Memory B cell (primary cell): ENCODE measurements at regions not wholly inside any gene's neighbourhood (a gene's known extent, or its start where the extent isn't known, plus 50 kb on each side); places are given as distances from the start of the nearest gene placed in this dataset.

Experiments used
- ATAC-seq: fragments of 150-1000 bp; cut with Tn5 transposase; 2 replicates; pipeline ENCODE4 v1.10.0; 2021; ENCODE audit warnings: low read depth, mild to moderate bottlenecking, moderate library complexity
- DNase-seq, 2 donors: peaks; one replicate each; pipeline ENCODE4 v3.0.0; 2022; ENCODE audit warnings: low spot score in 2 of 2
- H3K27ac Mint-ChIP-seq: one replicate; pipeline ENCODE4 v1.8.0; 2022; ENCODE audit warnings: mild to moderate bottlenecking, moderate library complexity, mixed read lengths
- H3K27me3 Mint-ChIP-seq: one replicate; pipeline ENCODE4 v1.8.0; 2022; ENCODE audit warnings: mixed read lengths
- H3K36me3 Mint-ChIP-seq: one replicate; pipeline ENCODE4 v1.8.0; 2022; ENCODE audit warnings: mild to moderate bottlenecking, mixed read lengths
- H3K4me1 Mint-ChIP-seq: one replicate; pipeline ENCODE4 v1.8.0; 2022; ENCODE audit warnings: mixed read lengths
- H3K4me3 Mint-ChIP-seq: one replicate; pipeline ENCODE4 v1.8.0; 2022; ENCODE audit warnings: mild to moderate bottlenecking, moderate library complexity, mixed read lengths
- H3K9me3 Mint-ChIP-seq: one replicate; pipeline ENCODE4 v1.8.0; 2022; ENCODE audit warnings: mixed read lengths

DNA sequence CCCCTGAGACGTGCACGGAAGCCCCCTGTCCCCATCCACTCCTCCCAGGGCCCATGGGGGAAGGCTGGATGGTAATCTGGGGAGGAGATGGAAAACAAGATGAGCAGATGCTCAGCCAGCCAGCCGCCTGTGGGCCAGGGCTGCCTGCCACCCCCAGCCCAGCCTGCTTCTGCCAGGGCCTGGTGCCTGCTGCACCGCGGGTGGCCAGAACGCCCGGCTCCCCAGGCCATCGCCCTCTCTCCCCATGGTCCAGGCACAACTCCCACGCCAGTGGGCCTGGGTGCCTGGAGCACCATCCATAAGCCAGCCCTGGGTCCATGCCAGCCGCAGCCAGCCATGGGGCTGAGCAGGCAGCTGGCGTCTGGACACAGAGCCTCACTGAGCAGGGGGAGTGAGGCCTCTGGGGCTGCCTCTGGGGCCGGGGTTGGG is 57.2 kb upstream of the ELN start:
- peaks cover 2% of the 10 kb centered on the region for H3K9me3 Mint-ChIP-seq
- peaks cover 3% of the 10 kb centered on the region for H3K36me3 Mint-ChIP-seq
- H3K27ac Mint-ChIP-seq: no peak overlapping the region
- H3K4me3 Mint-ChIP-seq: no peak overlapping the region
- no peak for DNase-seq
- peaks cover 13% of the 10 kb centered on the region for H3K27me3 Mint-ChIP-seq
- ATAC-seq: no peak
- peaks cover 11% of the 10 kb centered on the region for H3K4me1 Mint-ChIP-seq

DNA sequence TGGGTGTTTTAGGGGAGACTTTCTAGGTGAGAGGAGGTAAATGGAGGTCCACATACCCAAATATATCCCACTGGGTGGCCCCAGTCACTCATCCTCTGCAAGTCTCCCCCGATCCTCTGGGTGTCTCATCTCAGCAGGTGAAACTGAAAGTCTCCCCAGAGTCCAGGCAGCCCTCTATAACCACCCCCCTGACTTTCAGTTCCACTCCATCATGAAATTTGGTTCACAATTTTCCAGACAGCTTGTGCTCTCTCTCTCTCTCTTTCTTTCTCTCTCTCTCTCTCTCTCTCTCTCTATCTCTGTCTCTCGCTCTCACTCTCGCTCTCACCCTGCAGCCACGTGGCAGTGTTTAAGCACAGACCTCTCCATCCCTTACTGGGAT is 56.7 kb upstream of the ELN start:
- H3K27me3 Mint-ChIP-seq: peaks cover 13% of the 10 kb centered on the region
- H3K4me3 Mint-ChIP-seq: peak overlapping the region; percentile 43
- H3K27ac Mint-ChIP-seq: peak overlapping the region; percentile 49
- ATAC-seq (peak; percentile 82), DNase-seq (no peak)
- peaks cover 3% of the 10 kb centered on the region for H3K36me3 Mint-ChIP-seq
- H3K9me3 Mint-ChIP-seq: peaks cover 2% of the 10 kb centered on the region
- peaks cover 11% of the 10 kb centered on the region for H3K4me1 Mint-ChIP-seq

DNA sequence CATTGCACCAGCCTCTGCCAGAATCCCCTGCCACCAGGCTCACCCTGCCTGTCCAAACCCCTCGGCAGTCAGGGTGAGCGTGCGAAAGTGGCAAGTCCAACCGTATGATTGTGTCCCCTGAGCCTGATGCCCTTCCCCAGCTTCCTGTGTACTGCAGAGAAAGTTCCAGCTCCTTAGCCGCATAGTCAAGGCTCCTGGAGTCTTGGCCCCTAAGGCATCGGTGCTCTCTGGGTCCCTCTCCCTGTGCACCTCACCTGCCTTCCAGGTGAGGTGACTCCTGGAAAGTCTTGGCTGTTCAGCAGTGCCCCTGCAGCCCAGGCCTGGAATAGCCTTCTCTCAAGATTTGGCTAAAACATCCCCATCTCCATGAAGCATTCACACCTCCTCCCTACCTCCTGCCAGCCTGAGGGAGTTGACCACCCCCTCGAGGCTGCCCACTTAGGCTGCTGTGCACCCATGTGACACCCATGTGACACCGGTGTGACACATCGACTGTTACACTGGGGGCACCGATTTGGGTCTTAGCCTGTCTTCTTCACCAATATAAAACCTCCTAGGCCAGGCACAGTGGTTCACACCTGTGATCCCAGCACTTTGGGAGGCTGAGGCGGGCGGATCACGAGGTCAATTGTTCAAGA is 56.1 kb upstream of the ELN start:
- Mint-ChIP-seq H3K4me3 (peak overlapping the region; percentile 43), H3K27ac (peak overlapping the region; percentile 49), H3K9me3 (peaks cover 2% of the 10 kb centered on the region), H3K4me1 (peaks cover 11% of the 10 kb centered on the region), H3K36me3 (peaks cover 3% of the 10 kb centered on the region), H3K27me3 (peaks cover 13% of the 10 kb centered on the region)
- DNase-seq (no peak), ATAC-seq (no peak)

DNA sequence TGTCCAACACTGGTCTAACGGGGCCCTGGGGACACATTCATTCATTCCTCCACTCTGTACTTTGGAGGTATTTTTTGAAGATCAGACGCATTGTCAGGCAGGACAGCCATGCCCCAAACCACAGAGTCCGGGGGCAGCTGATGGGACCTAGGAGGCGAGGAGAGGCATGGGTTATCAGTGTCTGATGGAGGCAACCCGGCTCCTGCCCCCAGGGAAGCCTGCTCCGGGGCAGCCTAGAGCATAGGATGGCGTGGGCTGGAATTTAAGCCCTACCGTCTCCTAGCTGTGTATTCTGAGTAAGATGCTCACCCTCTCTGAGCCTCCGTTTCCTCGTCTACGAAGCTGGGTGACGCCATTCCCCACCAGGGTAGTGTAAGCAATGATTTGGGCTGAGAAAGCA is 55.4 kb upstream of the ELN start:
- Mint-ChIP-seq H3K27me3 (peaks cover 13% of the 10 kb centered on the region), H3K9me3 (peaks cover 2% of the 10 kb centered on the region), H3K36me3 (peaks cover 2% of the 10 kb centered on the region), H3K27ac (no peak overlapping the region), H3K4me3 (no peak overlapping the region), H3K4me1 (peaks cover 11% of the 10 kb centered on the region)
- no peak for ATAC-seq
- DNase-seq: no peak

DNA sequence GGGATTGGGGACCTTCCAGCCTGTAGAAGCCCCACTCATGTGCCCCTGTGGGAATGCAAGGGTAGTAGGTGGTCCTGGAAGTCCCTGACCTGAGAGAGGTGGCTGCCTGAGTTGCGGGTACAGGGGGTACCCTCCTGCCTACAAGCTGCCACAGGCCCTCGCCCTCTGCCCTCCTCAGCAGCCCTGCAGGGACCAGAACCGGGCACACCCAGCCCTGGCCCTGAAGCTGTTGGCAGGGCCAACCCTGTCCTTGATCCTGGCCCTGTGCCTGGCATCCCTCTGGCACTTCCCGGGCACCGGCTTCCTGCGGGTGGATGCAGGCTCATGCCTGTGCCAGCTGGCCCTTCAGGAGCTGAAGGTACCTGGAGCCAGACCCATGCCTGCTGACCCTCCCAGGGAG is 54.9 kb upstream of the ELN start:
- H3K9me3 Mint-ChIP-seq: no peaks in the 10 kb centered on the region
- H3K4me3 Mint-ChIP-seq: no peak overlapping the region
- no peak for ATAC-seq
- H3K27me3 Mint-ChIP-seq: peaks cover 13% of the 10 kb centered on the region
- DNase-seq: no peak
- H3K4me1 Mint-ChIP-seq: peaks cover 9% of the 10 kb centered on the region
- no peaks in the 10 kb centered on the region for H3K36me3 Mint-ChIP-seq
- no peak overlapping the region for H3K27ac Mint-ChIP-seq

DNA sequence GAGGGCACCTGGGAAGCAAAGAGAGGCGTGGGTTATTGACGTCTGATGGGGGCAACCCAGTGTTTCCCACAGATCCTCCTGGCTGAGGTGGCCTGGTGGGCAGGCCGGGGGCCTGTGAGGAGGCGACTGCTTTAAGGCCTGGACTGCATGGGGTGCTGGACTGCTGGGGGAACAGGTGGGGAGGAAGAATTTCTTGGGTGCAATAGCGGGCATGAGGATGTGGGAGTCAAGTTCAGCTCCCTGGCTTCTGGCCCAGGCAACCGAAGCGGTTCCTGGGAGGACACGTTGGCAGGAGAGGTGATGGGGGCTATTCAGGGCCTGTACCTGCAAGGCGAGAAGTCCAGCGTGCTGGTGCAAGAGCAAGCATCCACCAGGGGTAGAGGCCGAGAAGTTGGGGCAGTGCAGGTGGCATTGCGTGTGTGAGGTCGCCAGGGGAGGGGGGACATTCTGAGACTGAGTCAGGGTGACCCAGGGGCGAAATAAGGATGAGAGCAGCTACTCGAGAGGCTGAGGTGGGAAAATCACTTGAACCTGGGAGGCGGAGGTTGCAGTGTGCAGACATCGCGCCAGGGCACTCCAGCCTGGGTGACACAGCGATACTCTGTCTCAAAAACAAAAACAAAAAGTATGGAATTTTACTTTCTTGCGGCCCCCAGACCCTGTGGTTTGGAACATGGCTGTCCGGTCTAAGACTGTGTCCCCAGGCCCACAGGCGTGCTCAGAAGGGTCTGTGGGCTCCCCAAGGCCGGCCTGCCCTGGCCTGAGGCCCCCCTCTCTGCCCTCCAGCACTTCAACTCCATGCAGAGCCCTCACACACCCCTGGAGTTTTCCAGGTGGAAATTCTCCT is 53.6 kb upstream of the ELN start:
- Mint-ChIP-seq H3K4me3 (no peak overlapping the region), H3K27ac (no peak overlapping the region), H3K9me3 (no peaks in the 10 kb centered on the region), H3K36me3 (no peaks in the 10 kb centered on the region), H3K27me3 (peaks cover 13% of the 10 kb centered on the region), H3K4me1 (peaks cover 13% of the 10 kb centered on the region)
- ATAC-seq (no peak), DNase-seq (no peak)

DNA sequence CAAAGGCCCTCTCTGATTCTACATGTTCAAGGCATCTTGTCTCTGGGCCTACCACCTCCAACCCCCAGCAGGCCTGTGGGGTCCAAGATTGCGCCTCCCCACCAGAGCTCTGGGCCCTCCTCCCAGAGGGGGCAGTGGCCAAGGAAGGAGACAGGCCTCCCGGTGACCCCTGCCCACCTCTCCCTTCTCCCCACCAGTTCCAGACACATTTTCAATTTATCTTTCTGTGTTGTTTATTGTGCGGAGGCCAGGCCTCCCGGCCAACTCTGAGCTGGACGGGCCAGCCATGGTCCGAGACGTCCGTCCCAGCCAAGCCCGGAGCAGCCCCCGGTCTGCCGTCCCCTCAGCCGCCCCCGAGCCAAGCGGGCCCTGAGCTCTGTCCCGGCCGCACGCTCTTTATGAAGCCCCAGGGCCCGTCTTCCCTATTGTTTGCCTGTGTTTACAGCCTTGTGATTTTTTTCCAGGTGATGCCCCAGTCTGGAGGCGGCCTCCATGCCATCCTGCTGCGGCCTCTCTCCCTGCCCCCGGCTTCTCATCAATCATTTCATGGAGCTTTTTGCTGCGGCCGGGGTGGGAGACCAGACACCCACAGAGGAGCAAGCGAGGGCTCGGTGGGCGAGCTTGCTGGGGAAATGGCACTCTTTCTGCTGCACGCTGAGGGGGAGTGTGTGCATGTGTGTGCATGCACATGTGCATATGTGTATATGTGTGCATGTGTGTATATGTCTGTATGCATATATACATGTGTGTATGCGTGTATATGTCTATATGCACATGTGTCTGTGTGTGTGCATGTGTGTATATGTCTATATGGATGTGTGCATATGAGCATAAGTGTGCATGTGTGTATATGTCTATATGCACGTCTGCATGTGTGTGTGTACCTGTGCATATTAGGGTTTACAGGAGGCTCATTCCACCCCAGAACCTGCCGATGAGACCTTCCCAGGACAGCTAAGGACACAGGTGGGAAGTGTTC is 52.7 kb upstream of the ELN start:
- Mint-ChIP-seq H3K4me3 (no peak overlapping the region), H3K9me3 (no peaks in the 10 kb centered on the region)

DNA sequence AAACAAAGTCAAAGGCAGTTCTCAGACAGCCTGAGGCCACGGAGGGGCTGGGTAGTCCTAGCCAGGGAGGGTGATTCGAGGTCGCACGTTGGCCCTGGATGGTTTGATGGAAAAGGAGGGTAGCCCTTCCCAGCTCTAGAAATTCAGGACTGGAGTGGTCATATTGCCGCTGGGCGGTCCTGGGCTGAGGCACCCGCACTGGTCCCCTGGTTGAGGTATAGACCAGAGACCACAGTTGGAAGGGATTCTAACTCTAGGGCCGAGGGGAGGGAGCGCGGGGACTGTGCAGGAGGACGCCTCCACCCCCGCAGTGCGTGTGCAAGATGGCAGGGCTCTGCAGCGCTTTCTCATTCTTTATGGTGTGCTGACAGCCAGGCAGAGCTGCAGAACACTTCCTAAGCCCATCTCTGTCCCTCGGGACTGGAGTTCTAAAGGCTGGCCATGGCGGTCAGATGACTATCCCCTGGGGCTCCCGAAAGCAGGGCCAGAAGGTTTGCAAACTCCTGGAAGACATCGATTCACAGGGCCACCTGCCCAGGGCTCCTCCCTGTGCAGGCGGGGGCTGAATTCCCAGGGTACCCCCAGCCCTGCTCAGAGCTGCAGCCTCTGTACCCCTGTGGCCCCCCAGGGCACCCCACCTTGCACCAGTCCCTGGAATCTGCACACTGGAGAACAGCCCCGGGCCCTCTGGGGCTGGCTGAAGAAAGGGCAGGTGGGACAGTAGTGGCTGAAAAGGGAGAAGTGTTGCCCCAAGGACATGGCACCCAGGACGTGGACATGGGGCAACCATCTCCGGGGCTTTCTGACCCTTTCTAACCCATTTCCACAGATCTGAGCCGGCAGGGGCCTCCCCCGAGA is 51.0 kb upstream of the ELN start:
- H3K4me3 Mint-ChIP-seq: no peak overlapping the region
- H3K4me1 Mint-ChIP-seq: peaks cover 5% of the 10 kb centered on the region
- H3K36me3 Mint-ChIP-seq: no peaks in the 10 kb centered on the region
- no peak for DNase-seq
- no peaks in the 10 kb centered on the region for H3K9me3 Mint-ChIP-seq
- ATAC-seq: no peak
- no peak overlapping the region for H3K27ac Mint-ChIP-seq
- peaks cover 14% of the 10 kb centered on the region for H3K27me3 Mint-ChIP-seq

More for the DNA sequence above, 52.7 kb upstream of the ELN start:
- no peaks in the 10 kb centered on the region for H3K36me3 Mint-ChIP-seq
- H3K4me1 Mint-ChIP-seq: peaks cover 13% of the 10 kb centered on the region
- ATAC-seq (no peak), DNase-seq (no peak)
- H3K27me3 Mint-ChIP-seq: peaks cover 15% of the 10 kb centered on the region
- no peak overlapping the region for H3K27ac Mint-ChIP-seq

DNA sequence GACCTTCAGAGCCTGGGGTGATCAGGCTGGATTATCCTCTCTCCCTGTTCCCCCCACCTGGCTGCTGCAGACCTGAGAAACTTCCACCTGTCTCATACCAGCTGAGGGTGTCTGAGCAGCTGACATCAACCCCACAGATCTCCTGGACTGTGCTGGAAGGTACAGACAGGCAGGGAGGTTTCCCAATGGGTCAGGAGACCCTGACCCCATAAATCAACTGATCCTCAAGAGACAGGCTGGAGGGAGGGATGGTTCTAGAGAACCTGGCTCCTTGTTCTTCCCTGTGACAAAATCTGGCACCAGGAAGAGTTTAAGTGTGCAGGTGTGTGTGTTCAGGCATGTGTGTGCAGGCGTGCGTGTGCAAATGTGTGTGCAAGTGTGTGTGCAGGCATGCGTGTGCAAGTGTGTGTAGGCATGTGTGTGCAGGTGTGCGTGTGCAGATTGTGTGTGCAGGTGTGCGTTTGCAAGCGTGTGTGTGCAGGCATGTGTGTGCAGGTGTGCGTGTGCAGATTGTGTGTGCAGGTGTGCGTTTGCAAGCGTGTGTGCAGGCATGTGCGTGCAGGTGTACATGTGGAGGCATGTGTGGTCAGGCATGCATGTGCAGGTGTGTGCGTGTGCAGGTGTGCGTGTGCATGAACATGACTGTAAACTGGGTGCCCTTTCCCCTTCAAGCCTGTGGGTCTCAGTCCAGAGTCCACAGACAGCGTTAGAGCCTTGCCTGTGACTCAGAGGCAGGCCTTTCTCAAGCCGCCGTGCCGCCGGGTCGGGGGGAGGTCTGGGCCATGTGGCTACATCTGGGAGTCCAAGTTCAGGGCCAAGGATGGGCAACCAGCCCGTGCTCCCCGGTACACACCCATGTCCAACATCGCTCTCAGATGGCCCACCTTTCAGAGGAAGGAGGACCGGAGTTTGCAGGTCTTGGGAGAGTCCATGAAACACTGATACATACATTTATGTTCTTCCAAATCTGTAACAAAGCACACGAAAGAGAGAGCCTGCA is 50.1 kb upstream of the ELN start:
- DNase-seq: no peak
- no peak for ATAC-seq
- Mint-ChIP-seq H3K36me3 (no peaks in the 10 kb centered on the region), H3K4me3 (no peak overlapping the region), H3K9me3 (no peaks in the 10 kb centered on the region), H3K4me1 (peaks cover 8% of the 10 kb centered on the region), H3K27me3 (peaks cover 17% of the 10 kb centered on the region), H3K27ac (no peak overlapping the region)
